H9 (cell line): ENCODE measurements at regions not wholly inside any gene's neighbourhood (a gene's known extent, or its start where the extent isn't known, plus 50 kb on each side); places are given as distances from the start of the nearest gene placed in this dataset.

Experiments used
- DNase-seq: peaks from one replicate; pipeline ENCODE4 v3.0.0-alpha.2; 2017
- H2AFZ ChIP-seq: one replicate; pipeline ENCODE4 v1.6.1; 2013; ENCODE audit warnings: mild to moderate bottlenecking, low read length, control low read depth, moderate library complexity
- H2AK5ac ChIP-seq: 2 replicates; pipeline ENCODE4 v1.6.1; 2013; ENCODE audit warnings: low read length, control low read depth, mixed read lengths; ENCODE audit not compliant: insufficient read length
- H2BK120ac ChIP-seq: one replicate; pipeline ENCODE4 v1.6.1; 2013; ENCODE audit warnings: low read depth, mild to moderate bottlenecking, low read length, control low read depth, inconsistent platforms; ENCODE audit not compliant: poor library complexity, severe bottlenecking
- H2BK12ac ChIP-seq: 2 replicates; pipeline ENCODE4 v1.6.1; 2013; ENCODE audit warnings: low read length, control low read depth, mixed read lengths, low read depth; ENCODE audit not compliant: insufficient read length
- H2BK15ac ChIP-seq: 2 replicates; pipeline ENCODE4 v1.6.1; 2013; ENCODE audit warnings: low read depth, low read length, control low read depth
- H2BK20ac ChIP-seq: one replicate; pipeline ENCODE4 v1.6.1; 2013; ENCODE audit warnings: low read depth, mild to moderate bottlenecking, low read length, control low read depth, inconsistent platforms; ENCODE audit not compliant: poor library complexity, severe bottlenecking
- H2BK5ac ChIP-seq: 2 replicates; pipeline ENCODE4 v1.6.1; 2013; ENCODE audit warnings: low read length, control low read depth, mixed read lengths; ENCODE audit not compliant: insufficient read length
- H3K14ac ChIP-seq: 2 replicates; pipeline ENCODE4 v1.6.1; 2013; ENCODE audit warnings: low read length, control low read depth; ENCODE audit not compliant: insufficient read depth
- H3K18ac ChIP-seq: 2 replicates; pipeline ENCODE4 v1.6.1; 2013; ENCODE audit warnings: low read depth, mild to moderate bottlenecking, mixed read lengths, low read length, control low read depth; ENCODE audit not compliant: insufficient read length
- H3K23ac ChIP-seq: 2 replicates; pipeline ENCODE4 v1.6.1; 2013; ENCODE audit warnings: low read length, control low read depth, mixed read lengths, low read depth; ENCODE audit not compliant: insufficient read length
- H3K23me2 ChIP-seq: 2 replicates; pipeline ENCODE4 v1.6.1; 2013; ENCODE audit warnings: low read depth, mild to moderate bottlenecking, mixed read lengths, low read length, control low read depth; ENCODE audit not compliant: insufficient read length, poor library complexity, severe bottlenecking
- H3K27ac ChIP-seq: 2 replicates; pipeline ENCODE4 v1.5.1; 2013; ENCODE audit warnings: low read length, control low read depth, mixed read lengths, low read depth; ENCODE audit not compliant: insufficient read length
- H3K27me3 ChIP-seq: 2 replicates; pipeline ENCODE4 v1.6.1; 2013; ENCODE audit warnings: low read length, control low read depth, inconsistent platforms; ENCODE audit not compliant: insufficient read depth
- H3K4ac ChIP-seq: 2 replicates; pipeline ENCODE4 v1.6.1; 2013; ENCODE audit warnings: low read depth, mild to moderate bottlenecking, control low read depth, inconsistent platforms, low read length, moderate library complexity
- H3K4me1 ChIP-seq: 2 replicates; pipeline ENCODE4 v1.6.1; 2013; ENCODE audit warnings: low read length, control low read depth, inconsistent platforms; ENCODE audit not compliant: insufficient read depth
- H3K4me2 ChIP-seq: 2 replicates; pipeline ENCODE4 v1.6.1; 2013; ENCODE audit warnings: low read length, control low read depth, mixed read lengths; ENCODE audit not compliant: insufficient read length, insufficient read depth
- H3K56ac ChIP-seq: 2 replicates; pipeline ENCODE4 v1.6.1; 2013; ENCODE audit warnings: low read depth, mild to moderate bottlenecking, mixed read lengths, low read length, control low read depth; ENCODE audit not compliant: insufficient read length
- H3K79me1 ChIP-seq: 2 replicates; pipeline ENCODE4 v1.6.1; 2013; ENCODE audit warnings: low read depth, mild to moderate bottlenecking, moderate library complexity, low read length, control low read depth, inconsistent platforms; ENCODE audit not compliant: insufficient read depth, poor library complexity, severe bottlenecking
- H3K79me2 ChIP-seq: 2 replicates; pipeline ENCODE4 v1.6.1; 2013; ENCODE audit warnings: low read length, control low read depth, inconsistent platforms; ENCODE audit not compliant: insufficient read depth
- H3K9ac ChIP-seq: 2 replicates; pipeline ENCODE4 v1.6.1; 2013; ENCODE audit warnings: low read length, control low read depth, mixed read lengths; ENCODE audit not compliant: insufficient read length; ENCODE audit errors: extremely low read depth
- H3K9me3 ChIP-seq: one replicate; pipeline ENCODE4 v1.6.1; 2013; ENCODE audit warnings: low read depth, low read length, inconsistent platforms; ENCODE audit not compliant: control insufficient read depth
- H3T11ph ChIP-seq: one replicate; pipeline ENCODE4 v1.6.1; 2013; ENCODE audit warnings: mild to moderate bottlenecking, low read length, control low read depth, inconsistent platforms
- H4K20me1 ChIP-seq: one replicate; pipeline ENCODE4 v1.6.1; 2013; ENCODE audit not compliant: control insufficient read depth, insufficient read length, insufficient read depth
- H4K5ac ChIP-seq: 2 replicates; pipeline ENCODE4 v1.6.1; 2013; ENCODE audit warnings: low read depth, mild to moderate bottlenecking, mixed read lengths, low read length, control low read depth; ENCODE audit not compliant: insufficient read length
- H4K8ac ChIP-seq: replicated peaks from 2 replicates; pipeline ENCODE4 v1.6.1; 2013; ENCODE audit warnings: low read length, control low read depth, mixed read lengths, low read depth; ENCODE audit not compliant: insufficient read length
- H4K91ac ChIP-seq: 2 replicates; pipeline ENCODE4 v1.6.1; 2013; ENCODE audit warnings: low read depth, mild to moderate bottlenecking, moderate library complexity, mixed read lengths, low read length, control low read depth; ENCODE audit not compliant: insufficient read length
- H3K27ac Mint-ChIP-seq, 3 experiments: 2 replicates in 2 of 3; 3 replicates in 1 of 3; pipeline ENCODE4 v1.8.0; 2020 to 2021; ENCODE audit warnings: mixed read lengths in 3 of 3, mild to moderate bottlenecking in 1 of 3, moderate library complexity in 1 of 3
- H3K27me3 Mint-ChIP-seq: 2 replicates; pipeline ENCODE4 v1.8.0; 2021; ENCODE audit warnings: low read depth, mild to moderate bottlenecking, moderate library complexity, mixed read lengths
- H3K36me3 Mint-ChIP-seq, 3 experiments: 2 replicates in 2 of 3; 3 replicates in 1 of 3; pipeline ENCODE4 v1.8.0; 2020 to 2021; ENCODE audit warnings: low read depth in 3 of 3, mixed read lengths in 3 of 3; ENCODE audit not compliant: insufficient read depth in 1 of 3
- H3K4me1 Mint-ChIP-seq, 2 experiments: 2 replicates each; pipeline ENCODE4 v1.8.0; 2020; ENCODE audit warnings: mixed read lengths in 2 of 2
- H3K4me3 Mint-ChIP-seq, 2 experiments: 2 replicates in 1 of 2; 3 replicates in 1 of 2; pipeline ENCODE4 v1.8.0; 2020 to 2021; ENCODE audit warnings: mild to moderate bottlenecking in 2 of 2, mixed read lengths in 2 of 2, moderate library complexity in 1 of 2
- H3K9me3 Mint-ChIP-seq, 2 experiments: 2 replicates in 1 of 2; 3 replicates in 1 of 2; pipeline ENCODE4 v1.8.0; 2020; ENCODE audit warnings: mild to moderate bottlenecking in 2 of 2, mixed read lengths in 2 of 2, moderate library complexity in 1 of 2
- CTCF ChIP-seq: fragments of 200-600 bp; sonication (generic); conservative IDR thresholded peaks from 3 replicates; pipeline ENCODE4 v1.8.0; 2021; ENCODE audit warnings: antibody characterized with exemption, mild to moderate bottlenecking
- WGBS: extraction: QIAGEN DNeasy Blood & Tissue Kit; methylation state at CpG from one replicate; pipeline ENCODE4 v1.1.7; 2013; ENCODE audit warnings: missing lambda C conversion rate, low lambda C conversion rate, mixed read lengths; ENCODE audit not compliant: insufficient read length; ENCODE audit errors: extremely low coverage; 5-methylcytosine and 5-hydroxymethylcytosine counted together

GRCh38 chr9:90469865-90470387 is 172.7 kb downstream of the DIRAS2 start:
- no CpG with 5 or more reads among the region's 6 CpGs for WGBS

More at GRCh38 chr9:90469865-90470387, 172.7 kb downstream of the DIRAS2 start:
- Histone ChIP-seq H2AK5ac (no peak overlapping the region), H3K14ac (no peak overlapping the region), H4K20me1 (no peaks in the 10 kb centered on the region), H2BK20ac (no peak overlapping the region), H3K18ac (no peak overlapping the region), H2BK12ac (no peak overlapping the region), H3K4me1 (no peaks in the 10 kb centered on the region), H4K91ac (no peak overlapping the region), H3T11ph (no peak overlapping the region), H2BK15ac (no peak overlapping the region), H3K27me3 (no peaks in the 10 kb centered on the region), H4K8ac (no peak overlapping the region), H4K5ac (no peak overlapping the region), H3K79me2 (no peaks in the 10 kb centered on the region), H2AFZ (no peak overlapping the region), H3K4me2 (no peak overlapping the region), H3K9ac (no peak overlapping the region), H3K23ac (no peak overlapping the region), H3K27ac (no peak overlapping the region), H2BK5ac (no peak overlapping the region), H3K79me1 (no peaks in the 10 kb centered on the region), H2BK120ac (no peak overlapping the region), H3K9me3 (no peaks in the 10 kb centered on the region), H3K4ac (no peak overlapping the region), H3K56ac (no peak overlapping the region), H3K23me2 (no peaks in the 10 kb centered on the region)
- H3K4me1 Mint-ChIP-seq = peaks cover 6 to 12% of the 10 kb centered on the region in 2 experiments; a peak in 2 of 4 replicates
- no peaks in the 10 kb centered on the region; the same call in 1 of the 2 replicates for H3K27me3 Mint-ChIP-seq
- H3K4me3 Mint-ChIP-seq = no peak overlapping the region
- DNase-seq = no peak
- H3K36me3 Mint-ChIP-seq = no peaks in the 10 kb centered on the region; a peak in 2 of 7 replicates
- H3K27ac Mint-ChIP-seq = no peak overlapping the region; a peak in 1 of 7 replicates
- TF ChIP-seq CTCF = no peak
- no peaks in the 10 kb centered on the region for H3K9me3 Mint-ChIP-seq
